Cerebellar cortex (tissue), 1 donor: ENCODE measurements at regions not wholly inside any gene's neighbourhood (a gene's known extent, or its start where the extent isn't known, plus 50 kb on each side); places are given as distances from the start of the nearest gene placed in this dataset.
"Not testable (repeated sequence)": the region's sequence is repeated elsewhere in the genome, so short reads cannot be mapped to it uniquely, and the experiment has no call there.

Experiments used
- DNase-seq: peaks from one replicate; pipeline ENCODE4 v3.0.0-alpha.2; 2015; ENCODE audit warnings: low spot score

DNA sequence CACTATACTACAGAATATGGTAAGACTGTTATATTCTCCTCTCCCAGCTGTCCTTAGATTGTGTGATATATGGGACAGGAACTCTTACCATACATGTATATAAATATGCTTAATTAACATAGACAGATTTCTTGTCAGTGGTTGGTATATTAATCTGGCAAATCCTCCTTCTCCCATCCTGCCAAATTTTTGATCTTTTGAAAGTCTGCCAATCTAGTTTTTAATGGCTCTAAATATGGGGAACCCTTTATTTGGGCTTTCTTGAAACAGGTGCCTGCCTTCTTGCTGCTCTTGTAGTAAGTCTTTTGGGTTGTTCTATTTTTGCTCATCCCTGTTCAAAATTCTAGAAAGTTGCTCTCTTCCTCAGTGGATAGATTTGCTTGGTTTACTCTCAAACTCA lies 63.5 kb downstream of the SPATA31D1 start:
- DNase-seq = peak; percentile 96

DNA sequence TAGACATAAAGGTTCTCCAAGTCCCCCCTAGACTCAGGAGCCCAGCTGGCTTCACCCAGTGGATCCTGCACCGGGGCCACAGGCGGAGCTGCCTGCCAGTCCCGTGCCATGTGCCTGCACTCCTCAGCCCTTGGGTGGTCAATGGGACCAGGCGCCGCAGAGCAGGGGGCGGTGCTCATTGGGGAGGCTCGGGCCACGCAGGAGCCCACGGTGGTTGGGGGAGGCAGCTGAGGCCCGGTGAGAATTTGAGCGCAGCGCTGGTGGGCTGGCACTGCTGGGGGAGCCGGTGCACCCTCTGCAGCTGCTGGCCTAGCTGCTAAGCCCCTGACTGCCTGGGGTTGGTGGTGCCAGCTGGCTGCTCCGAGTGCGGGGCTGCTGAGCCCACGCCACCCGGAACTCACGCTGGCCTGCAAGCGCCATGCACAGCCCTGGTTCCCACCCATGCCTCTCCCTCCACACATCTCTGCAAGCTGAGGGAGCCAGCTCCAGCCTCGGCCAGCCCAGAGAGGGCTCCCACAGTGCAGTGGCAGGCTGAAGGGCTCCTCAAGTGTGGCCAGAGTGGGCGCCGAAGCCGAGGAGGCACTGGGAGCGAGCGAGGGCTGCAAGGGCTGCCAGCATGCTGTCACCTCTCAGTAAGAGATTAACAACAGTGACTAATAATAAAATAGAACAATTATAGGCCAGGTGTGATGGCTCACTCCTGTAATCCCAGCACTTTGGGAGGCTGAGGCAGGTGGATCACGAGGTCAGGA lies 65.9 kb downstream of the SPATA31D1 start:
- peak; percentile 25 for DNase-seq

GRCh38 chr9:82057805-82058204 lies 69.2 kb downstream of the SPATA31D1 start:
- no peak for DNase-seq

- not testable (repeated sequence) for DNase-seq
These were observed 73.2 kb downstream of the SPATA31D1 start for GRCh38 chr9:82061801-82062200.

- DNase-seq = no peak
These were observed 73.7 kb downstream of the SPATA31D1 start for GRCh38 chr9:82062245-82062644.

- DNase-seq = no peak
These were observed 85.3 kb downstream of the SPATA31D1 start for GRCh38 chr9:82073551-82074543.

GRCh38 chr9:82080265-82080664 lies 91.7 kb downstream of the SPATA31D1 start:
- no peak for DNase-seq

DNA sequence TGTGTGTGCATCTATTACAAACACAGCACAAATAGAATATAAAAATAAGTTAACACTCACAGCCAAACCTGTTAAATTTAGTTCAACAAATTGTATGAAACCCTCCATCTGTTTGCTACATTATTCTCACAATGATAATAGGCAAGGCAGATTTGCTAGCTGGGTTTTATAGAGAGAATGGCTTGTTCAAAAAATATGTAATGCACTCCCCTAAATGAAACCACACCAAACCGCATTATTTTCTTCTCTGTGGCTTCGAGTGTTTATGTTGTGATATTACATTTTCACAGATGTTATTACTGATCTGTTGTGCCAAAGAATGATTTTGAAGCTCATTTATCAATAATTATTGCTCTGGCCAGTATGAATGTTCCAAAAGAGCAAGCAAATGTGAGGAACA lies 92.9 kb downstream of the SPATA31D1 start:
- DNase-seq = peak; percentile 5

DNA sequence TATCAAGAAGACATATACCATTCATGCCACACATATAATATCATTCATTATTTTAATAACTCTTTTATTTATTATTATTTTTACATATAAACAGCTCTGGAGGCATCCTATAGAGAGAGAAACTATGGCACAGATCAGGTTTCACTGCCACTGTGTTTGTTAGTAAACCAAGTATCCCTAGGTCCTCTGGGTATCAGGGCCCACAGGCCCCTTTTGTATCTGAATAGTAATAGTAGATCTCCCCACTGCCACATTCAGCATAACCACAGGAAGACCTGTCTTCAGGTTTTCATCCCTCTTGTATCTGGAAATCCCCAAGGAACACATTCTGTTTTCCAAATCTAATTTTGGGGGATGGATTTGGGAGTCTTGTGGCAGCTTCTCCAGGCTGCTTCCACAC lies 94.0 kb downstream of the SPATA31D1 start:
- DNase-seq = no peak

- no peak for DNase-seq
These were observed 100.0 kb downstream of the SPATA31D1 start for GRCh38 chr9:82088591-82088990.

DNA sequence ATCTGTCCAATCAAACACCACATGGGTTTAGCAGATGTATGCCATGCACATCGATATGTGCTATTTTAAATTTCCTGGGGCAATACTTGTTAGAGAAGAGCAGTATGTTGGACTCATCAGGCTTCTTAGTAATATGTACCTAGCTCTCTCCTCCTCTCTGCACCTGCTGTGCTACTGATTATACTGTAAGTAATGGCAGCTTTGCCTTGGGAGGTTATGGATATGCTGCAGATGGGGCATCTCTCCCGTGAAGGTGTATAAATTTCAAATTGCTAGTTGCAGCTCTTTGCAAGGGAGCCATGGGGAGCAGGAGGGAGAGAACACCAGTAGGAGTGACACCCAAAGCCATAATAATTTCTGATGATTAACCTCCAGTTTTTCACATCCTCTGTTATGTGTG lies 101.5 kb downstream of the SPATA31D1 start:
- DNase-seq = no peak

GRCh38 chr9:82091100-82091499 lies 102.5 kb downstream of the SPATA31D1 start:
- no peak for DNase-seq

DNA sequence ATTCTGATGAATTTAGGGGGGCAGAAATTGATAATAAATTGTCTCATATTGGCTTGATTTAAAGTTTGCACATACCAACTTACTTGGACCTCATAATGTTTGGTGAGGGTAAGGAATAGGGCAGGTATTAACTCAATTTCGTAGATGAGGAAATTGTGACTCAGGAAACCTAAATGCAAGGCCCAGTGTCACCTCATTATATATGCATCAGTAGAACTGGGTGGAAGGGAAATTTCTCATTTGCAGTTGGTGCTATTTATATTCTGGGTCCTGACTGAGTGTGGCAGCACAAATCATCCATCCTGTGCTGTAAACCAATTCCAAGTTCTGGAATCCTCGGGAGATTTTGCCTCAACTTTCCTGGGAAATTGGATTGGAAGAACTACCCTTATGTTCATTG lies 103.0 kb downstream of the SPATA31D1 start:
- DNase-seq = no peak

DNA sequence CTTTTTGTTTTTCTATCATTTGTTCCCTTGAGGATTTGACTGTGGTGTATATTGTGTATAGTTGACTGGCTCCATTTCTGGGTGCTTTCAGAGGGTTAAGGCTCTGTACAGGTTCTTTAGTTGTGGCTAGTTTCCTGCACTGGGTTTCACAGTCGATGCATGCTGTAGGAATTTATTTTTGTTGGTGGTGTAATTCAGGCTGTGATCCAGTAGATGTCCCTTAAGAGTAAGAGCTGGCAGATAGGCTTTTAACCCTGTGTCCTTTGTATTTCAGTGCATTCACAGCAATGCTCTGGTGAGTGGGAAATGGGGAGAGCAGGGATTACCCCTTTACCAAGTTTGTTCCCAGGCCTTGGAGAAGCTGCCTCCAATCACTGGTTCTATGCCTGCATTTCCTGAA lies 112.9 kb downstream of the SPATA31D1 start:
- no peak for DNase-seq

GRCh38 chr9:82104252-82104651 lies 115.7 kb downstream of the SPATA31D1 start:
- no peak for DNase-seq

GRCh38 chr9:82105729-82106128 lies 117.2 kb downstream of the SPATA31D1 start:
- no peak for DNase-seq

- no peak for DNase-seq
These were observed 118.0 kb downstream of the SPATA31D1 start for GRCh38 chr9:82106536-82106935.

DNA sequence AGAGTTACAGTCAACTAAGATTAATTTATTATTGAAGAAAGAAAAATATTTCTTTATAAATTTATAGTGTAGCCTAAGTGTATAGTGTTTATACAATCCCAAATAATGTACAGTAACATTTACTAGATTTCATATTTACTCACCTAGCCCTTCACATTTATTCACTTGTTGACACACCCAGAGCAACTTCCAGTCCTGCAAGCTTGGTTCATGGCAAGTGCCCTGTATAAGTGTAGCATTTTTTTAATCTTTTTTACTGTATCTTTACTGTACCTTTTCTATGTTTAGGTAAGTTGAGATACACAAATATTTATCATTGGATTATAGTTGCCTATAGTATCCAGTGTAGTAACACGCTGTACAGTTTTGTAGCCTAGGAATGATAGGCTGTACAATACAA lies 119.9 kb downstream of the SPATA31D1 start:
- no peak for DNase-seq

DNA sequence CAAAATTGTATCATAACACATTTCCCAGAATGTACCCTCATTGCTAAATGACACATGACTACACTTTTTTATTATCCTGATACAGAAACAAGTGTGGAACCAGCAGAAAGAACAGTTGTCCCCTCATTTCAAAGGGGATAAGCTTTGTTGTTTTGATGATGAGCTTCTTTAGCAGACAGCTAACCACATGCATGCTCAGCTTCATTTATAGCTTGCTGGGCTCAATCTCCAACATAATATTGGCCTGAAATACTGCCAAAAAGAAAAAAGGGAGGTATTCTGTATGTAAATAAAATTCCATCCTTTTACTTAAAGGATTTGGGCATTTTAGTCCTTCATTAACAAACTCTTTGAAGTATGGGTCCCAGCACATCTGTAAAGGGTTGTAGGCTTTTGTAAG lies 120.4 kb downstream of the SPATA31D1 start:
- no peak for DNase-seq

GRCh38 chr9:82109626-82110025 lies 121.1 kb downstream of the SPATA31D1 start:
- no peak for DNase-seq

GRCh38 chr9:82110881-82111280 lies 122.3 kb downstream of the SPATA31D1 start:
- no peak for DNase-seq

DNA sequence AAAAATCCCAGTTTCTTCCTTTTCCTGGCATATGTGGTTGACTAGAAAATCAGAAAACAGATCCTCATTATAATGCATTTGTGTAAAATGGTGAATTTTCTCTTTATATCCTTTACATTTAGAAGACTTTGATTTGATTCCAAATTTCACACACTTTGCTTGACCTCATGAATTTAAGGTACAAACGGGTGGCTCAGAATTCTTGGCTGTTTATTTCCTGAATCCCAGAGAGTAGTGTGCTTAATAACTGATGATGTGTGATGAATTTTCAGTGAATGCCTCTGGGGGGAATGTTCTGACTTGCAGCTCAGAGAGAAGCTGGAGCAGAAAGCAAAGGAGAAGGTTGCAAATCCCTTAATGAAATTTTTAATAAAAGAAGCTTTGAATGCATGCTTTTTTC lies 126.8 kb downstream of the SPATA31D1 start:
- no peak for DNase-seq

GRCh38 chr9:82115900-82116299 lies 127.3 kb downstream of the SPATA31D1 start:
- DNase-seq = no peak
